Nephron (organoid): ENCODE measurements at regions not wholly inside any gene's neighbourhood (a gene's known extent, or its start where the extent isn't known, plus 50 kb on each side); places are given as distances from the start of the nearest gene placed in this dataset.

Source experiments
- H3K27ac Mint-ChIP-seq, 3 experiments: 2 replicates each; pipeline ENCODE4 v1.8.0; 2020; ENCODE audit warnings: mixed read lengths in 3 of 3, mild to moderate bottlenecking in 2 of 3, moderate library complexity in 1 of 3
- H3K27me3 Mint-ChIP-seq: 2 replicates; pipeline ENCODE4 v1.8.0; 2021; ENCODE audit warnings: low read depth, mild to moderate bottlenecking, moderate library complexity, mixed read lengths
- H3K36me3 Mint-ChIP-seq: 2 replicates; pipeline ENCODE4 v1.8.0; 2020; ENCODE audit warnings: low read depth, mixed read lengths
- H3K4me1 Mint-ChIP-seq: 2 replicates; pipeline ENCODE4 v1.8.0; 2020; ENCODE audit warnings: mixed read lengths
- H3K4me3 Mint-ChIP-seq, 3 experiments: 2 replicates each; pipeline ENCODE4 v1.8.0; 2020; ENCODE audit warnings: mild to moderate bottlenecking in 3 of 3, mixed read lengths in 3 of 3, moderate library complexity in 2 of 3
- H3K9me3 Mint-ChIP-seq: 2 replicates; pipeline ENCODE4 v1.8.0; 2020; ENCODE audit warnings: mixed read lengths
- TF ChIP-seq, protein P1 (sequence below), 3 experiments: fragments of 200-600 bp; sonication (generic); IDR thresholded peaks; one replicate each; pipeline ENCODE4 v1.5.0; 2021; ENCODE audit warnings: antibody characterized with exemption in 3 of 3; ENCODE audit not compliant: unreplicated experiment in 3 of 3

GRCh38 chr11:119928047-119928446, 199.0 kb upstream of the NECTIN1 start:
- TF ChIP-seq, protein P1, sequence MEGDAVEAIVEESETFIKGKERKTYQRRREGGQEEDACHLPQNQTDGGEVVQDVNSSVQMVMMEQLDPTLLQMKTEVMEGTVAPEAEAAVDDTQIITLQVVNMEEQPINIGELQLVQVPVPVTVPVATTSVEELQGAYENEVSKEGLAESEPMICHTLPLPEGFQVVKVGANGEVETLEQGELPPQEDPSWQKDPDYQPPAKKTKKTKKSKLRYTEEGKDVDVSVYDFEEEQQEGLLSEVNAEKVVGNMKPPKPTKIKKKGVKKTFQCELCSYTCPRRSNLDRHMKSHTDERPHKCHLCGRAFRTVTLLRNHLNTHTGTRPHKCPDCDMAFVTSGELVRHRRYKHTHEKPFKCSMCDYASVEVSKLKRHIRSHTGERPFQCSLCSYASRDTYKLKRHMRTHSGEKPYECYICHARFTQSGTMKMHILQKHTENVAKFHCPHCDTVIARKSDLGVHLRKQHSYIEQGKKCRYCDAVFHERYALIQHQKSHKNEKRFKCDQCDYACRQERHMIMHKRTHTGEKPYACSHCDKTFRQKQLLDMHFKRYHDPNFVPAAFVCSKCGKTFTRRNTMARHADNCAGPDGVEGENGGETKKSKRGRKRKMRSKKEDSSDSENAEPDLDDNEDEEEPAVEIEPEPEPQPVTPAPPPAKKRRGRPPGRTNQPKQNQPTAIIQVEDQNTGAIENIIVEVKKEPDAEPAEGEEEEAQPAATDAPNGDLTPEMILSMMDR (IDR thresholded peaks at IDR 0.05; ENCODE audit: unreplicated experiment in 3 of 3) = no peak
- Mint-ChIP-seq H3K9me3 (no peaks in the 10 kb centered on the region), H3K27ac (no peak overlapping the region), H3K36me3 (no peaks in the 10 kb centered on the region), H3K4me3 (no peak overlapping the region), H3K27me3 (peaks cover 37% of the 10 kb centered on the region), H3K4me1 (peaks cover 2% of the 10 kb centered on the region)

DNA sequence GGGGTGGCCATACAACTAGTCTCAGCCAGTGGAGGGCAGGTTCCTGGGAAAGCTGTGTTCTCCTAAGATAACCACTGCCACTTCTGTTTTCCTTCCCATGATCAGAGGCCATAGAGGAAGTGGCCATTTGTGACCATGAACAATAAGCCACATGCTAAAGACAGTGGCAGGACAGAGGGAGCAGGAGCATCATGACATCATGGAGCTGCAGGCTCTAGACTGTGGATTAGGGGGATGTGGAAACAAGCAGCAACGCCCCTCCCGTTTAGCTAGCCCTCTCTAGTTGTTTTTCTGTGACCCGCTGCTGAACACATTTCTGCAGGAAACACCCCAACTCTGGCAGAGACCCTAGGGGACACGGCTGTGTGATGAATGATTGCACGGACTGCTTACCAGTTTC, 195.0 kb upstream of the NECTIN1 start:
- H3K4me1 Mint-ChIP-seq = no peaks in the 10 kb centered on the region
- no peaks in the 10 kb centered on the region for H3K36me3 Mint-ChIP-seq
- H3K27ac Mint-ChIP-seq = no peak overlapping the region
- peaks cover 50% of the 10 kb centered on the region for H3K27me3 Mint-ChIP-seq
- no peaks in the 10 kb centered on the region for H3K9me3 Mint-ChIP-seq
- TF ChIP-seq, protein P1 (IDR thresholded peaks at IDR 0.05; ENCODE audit: unreplicated experiment in 3 of 3) = no peak
- no peak overlapping the region for H3K4me3 Mint-ChIP-seq

DNA sequence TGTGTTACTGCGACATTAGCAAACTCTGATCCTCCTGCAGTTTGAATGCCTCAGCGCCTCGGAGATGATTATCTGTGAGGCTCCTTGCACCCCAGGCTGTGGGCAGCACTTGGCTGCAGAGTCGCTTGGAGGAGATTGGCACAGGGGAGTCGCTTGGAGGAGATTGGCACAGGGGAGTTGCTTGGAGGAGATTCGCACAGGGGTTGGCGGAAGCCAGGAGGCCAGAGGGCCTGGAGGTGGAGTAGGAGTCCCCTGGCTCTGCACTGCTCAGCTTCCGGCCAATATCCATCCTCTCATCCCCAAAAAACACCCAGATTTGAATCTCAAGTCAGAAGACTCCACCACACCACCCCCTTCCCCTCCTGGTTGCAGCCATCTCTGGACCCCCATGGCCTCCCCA, 192.6 kb upstream of the NECTIN1 start:
- TF ChIP-seq, protein P1 (IDR thresholded peaks at IDR 0.05; ENCODE audit: unreplicated experiment in 3 of 3) = no peak
- Mint-ChIP-seq H3K27ac (no peak overlapping the region), H3K4me3 (no peak overlapping the region), H3K4me1 (no peaks in the 10 kb centered on the region), H3K27me3 (peaks cover 54% of the 10 kb centered on the region), H3K36me3 (no peaks in the 10 kb centered on the region), H3K9me3 (peaks cover 2% of the 10 kb centered on the region)

DNA sequence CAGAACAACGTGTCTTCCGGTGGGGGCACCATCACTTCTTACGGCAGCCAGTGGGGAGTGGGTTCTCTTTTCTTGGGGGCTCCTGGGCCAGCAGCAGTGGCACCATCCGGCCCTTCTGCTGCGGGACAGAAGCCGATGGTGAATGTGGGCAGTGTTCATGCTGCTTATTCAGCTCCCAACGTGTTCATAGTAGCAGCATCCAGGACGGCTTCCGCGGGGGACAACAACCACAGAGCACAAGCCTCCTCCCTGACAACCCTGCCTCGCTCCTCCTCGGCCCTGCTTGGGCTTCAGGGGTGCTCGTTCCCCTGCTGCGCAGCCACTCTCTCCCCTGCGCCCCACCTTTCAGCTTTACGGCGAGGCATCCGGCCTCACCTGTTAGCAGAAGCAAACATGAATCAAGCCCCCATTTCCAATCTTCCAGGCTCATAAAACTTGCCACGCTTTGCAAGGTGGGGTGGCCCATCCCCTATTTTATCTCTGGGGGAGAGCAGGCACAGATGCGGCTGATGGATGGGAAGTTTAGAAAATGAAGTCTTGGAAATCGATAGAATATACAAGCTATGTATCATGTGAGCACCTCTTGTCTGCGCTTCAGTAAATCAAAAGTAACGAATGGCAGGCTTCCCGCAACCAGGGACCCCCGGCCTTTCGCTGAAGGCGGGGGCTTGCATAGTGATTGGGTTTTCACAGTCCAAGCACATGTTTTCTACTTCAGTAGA, 191.8 kb upstream of the NECTIN1 start:
- Mint-ChIP-seq H3K27me3 (peaks cover 54% of the 10 kb centered on the region), H3K27ac (no peak overlapping the region), H3K36me3 (no peaks in the 10 kb centered on the region), H3K4me3 (no peak overlapping the region), H3K4me1 (no peaks in the 10 kb centered on the region), H3K9me3 (peaks cover 2% of the 10 kb centered on the region)
- TF ChIP-seq, protein P1 (IDR thresholded peaks at IDR 0.05; ENCODE audit: unreplicated experiment in 3 of 3) = no peak

GRCh38 chr11:119919656-119920055, 190.7 kb upstream of the NECTIN1 start:
- H3K9me3 Mint-ChIP-seq = peaks cover 5% of the 10 kb centered on the region

More at GRCh38 chr11:119919656-119920055, 190.7 kb upstream of the NECTIN1 start:
- Mint-ChIP-seq H3K4me3 (no peak overlapping the region), H3K36me3 (no peaks in the 10 kb centered on the region), H3K27me3 (peaks cover 47% of the 10 kb centered on the region), H3K27ac (no peak overlapping the region), H3K4me1 (no peaks in the 10 kb centered on the region)
- TF ChIP-seq, protein P1 (IDR thresholded peaks at IDR 0.05; ENCODE audit: unreplicated experiment in 3 of 3) = no peak
